ENCODE measurements at regions not wholly inside any gene's neighbourhood (a gene's known extent, or its start where the extent isn't known, plus 50 kb on each side); places are given as distances from the start of the nearest gene placed in this dataset.

DNA sequence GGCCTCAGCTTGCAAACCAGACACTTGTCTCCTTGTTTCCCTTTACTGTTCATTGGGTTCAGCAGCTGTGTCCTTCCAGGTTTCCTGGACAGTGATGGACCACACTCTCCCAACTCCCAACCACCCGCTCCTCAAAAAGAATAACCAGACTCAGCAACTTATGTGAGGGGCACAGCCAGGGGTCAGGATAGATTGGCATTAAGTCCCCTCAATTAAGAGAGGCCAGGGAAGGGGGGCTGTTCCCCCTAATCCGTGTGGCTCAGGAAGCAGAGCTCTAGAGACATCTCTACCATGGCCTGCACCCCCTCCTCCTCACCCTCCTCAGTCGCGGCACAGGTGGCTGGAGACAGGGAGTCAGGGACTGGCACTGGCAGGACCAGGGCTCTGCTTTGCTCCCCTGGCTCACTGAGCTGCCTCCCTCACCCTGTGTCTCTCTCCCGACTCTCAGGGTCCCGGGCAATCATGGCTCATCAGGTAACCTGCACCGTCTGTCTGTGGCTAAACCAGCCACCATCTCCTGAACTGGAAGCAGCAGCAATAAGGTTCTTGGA is 111.7 kb downstream of the ZNF280B start:
- Histone ChIP-seq H3K9ac (ENCODE audit: insufficient read depth, low read depth, low read length) (no peak overlapping the region), H3K4me1 (ENCODE audit: insufficient read depth, low read length) (peaks cover 35% of the 10 kb centered on the region), H3K4me3 (replicated peaks in 1 of 3; ENCODE audit: insufficient read depth in 1 of 3, low read depth in 2 of 3, low read length in 3 of 3) (no peak overlapping the region), H3K27me3 (ENCODE audit: control insufficient read depth in 1 of 2, insufficient read depth in 2 of 2, low read length in 2 of 2) (peaks cover 0 to 14% of the 10 kb centered on the region in 2 experiments; a peak in 3 of 5 replicates), H2AFZ (ENCODE audit: low read length) (no peak overlapping the region), H3K79me2 (ENCODE audit: insufficient read depth, low read length) (no peaks in the 10 kb centered on the region), H3K9me3 (ENCODE audit: low read length) (peaks cover 13% of the 10 kb centered on the region), H3K27ac (ENCODE audit: extremely low read length, insufficient read depth, low read length) (no peak overlapping the region), H4K20me1 (ENCODE audit: insufficient read depth, low read length) (no peaks in the 10 kb centered on the region), H3K36me3 (replicated peaks in 1 of 2; ENCODE audit: control insufficient read depth in 1 of 2, insufficient read depth in 2 of 2, low read length in 2 of 2) (no peaks in the 10 kb centered on the region), H3K4me2 (ENCODE audit: low read depth, low read length) (0 out of 2 replicates have a peak overlapping the region, but pooled peaks have one; percentile 30)
- CTCF ChIA-PET (ENCODE audit: low intra/inter-chr PET ratio, low total read pairs), result interaction anchor here (1.1 kb wide), 1 partner anchor 17 kb away, joined by 3 read pairs; no protein-coding TSS in a partner anchor
- TF ChIP-seq, protein P1, sequence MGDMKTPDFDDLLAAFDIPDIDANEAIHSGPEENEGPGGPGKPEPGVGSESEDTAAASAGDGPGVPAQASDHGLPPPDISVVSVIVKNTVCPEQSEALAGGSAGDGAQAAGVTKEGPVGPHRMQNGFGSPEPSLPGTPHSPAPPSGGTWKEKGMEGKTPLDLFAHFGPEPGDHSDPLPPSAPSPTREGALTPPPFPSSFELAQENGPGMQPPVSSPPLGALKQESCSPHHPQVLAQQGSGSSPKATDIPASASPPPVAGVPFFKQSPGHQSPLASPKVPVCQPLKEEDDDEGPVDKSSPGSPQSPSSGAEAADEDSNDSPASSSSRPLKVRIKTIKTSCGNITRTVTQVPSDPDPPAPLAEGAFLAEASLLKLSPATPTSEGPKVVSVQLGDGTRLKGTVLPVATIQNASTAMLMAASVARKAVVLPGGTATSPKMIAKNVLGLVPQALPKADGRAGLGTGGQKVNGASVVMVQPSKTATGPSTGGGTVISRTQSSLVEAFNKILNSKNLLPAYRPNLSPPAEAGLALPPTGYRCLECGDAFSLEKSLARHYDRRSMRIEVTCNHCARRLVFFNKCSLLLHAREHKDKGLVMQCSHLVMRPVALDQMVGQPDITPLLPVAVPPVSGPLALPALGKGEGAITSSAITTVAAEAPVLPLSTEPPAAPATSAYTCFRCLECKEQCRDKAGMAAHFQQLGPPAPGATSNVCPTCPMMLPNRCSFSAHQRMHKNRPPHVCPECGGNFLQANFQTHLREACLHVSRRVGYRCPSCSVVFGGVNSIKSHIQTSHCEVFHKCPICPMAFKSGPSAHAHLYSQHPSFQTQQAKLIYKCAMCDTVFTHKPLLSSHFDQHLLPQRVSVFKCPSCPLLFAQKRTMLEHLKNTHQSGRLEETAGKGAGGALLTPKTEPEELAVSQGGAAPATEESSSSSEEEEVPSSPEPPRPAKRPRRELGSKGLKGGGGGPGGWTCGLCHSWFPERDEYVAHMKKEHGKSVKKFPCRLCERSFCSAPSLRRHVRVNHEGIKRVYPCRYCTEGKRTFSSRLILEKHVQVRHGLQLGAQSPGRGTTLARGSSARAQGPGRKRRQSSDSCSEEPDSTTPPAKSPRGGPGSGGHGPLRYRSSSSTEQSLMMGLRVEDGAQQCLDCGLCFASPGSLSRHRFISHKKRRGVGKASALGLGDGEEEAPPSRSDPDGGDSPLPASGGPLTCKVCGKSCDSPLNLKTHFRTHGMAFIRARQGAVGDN (CRISPR knock-in tag; IDR thresholded peaks at IDR 0.05), result peak; percentile 16; the same call in 1 of the 2 replicates
- no peak for TF ChIP-seq MIER2 (CRISPR knock-in tag; IDR thresholded peaks at IDR 0.05)
- POLR2A ChIA-PET, result interaction anchor here (1.3 kb wide), 1 partner anchor 9 kb away, joined by 6 read pairs; no protein-coding TSS in a partner anchor
- no peak for ATAC-seq
- intact Hi-C loops (cut with micrococcal nuclease; ENCODE audit: unreplicated experiment), result loop anchor here (1.0 kb wide), 1 partner anchor 17 kb away; no protein-coding TSS in a partner anchor
- 62% methylated on average over 6 of the region's 7 CpGs for whole genome bisulfite sequencing (ENCODE audit: low lambda C conversion rate)
- in situ Hi-C loops (cut with HindIII; ENCODE audit: extremely low pct_ligation_motif_present, low pct_unique_long_range_greater_than_20kb), result no loop called here
- BruUV-seq (replicated peaks), result no TSS peak
- DNase-seq (ENCODE audit: low spot score), result no peak
- FAIRE-seq, result no peak

Measured in HepG2 (cell line).